ENCODE measurements at regions not wholly inside any gene's neighbourhood (a gene's known extent, or its start where the extent isn't known, plus 50 kb on each side); places are given as distances from the start of the nearest gene placed in this dataset.

DNA sequence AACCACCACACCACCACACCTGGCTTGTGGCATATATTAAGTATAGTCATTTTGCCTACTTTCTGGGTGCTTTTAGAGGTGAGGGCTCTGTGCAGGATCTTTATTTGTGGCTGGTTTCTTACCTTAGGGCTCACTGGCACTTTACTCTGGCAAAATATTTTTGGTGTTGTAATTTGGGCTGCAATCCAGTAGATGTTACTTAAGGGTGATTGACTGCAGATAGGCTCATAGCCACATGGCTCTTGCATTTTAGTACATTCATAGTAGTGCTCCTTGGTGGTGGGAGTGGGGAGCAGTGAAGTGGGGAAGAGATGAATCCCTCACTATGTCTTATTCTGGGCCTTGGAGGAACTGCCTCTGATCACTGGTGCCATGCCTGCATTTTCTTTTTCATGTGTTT, 376.1 kb upstream of the GRIN3A start:
- no peak for DNase-seq

DNA sequence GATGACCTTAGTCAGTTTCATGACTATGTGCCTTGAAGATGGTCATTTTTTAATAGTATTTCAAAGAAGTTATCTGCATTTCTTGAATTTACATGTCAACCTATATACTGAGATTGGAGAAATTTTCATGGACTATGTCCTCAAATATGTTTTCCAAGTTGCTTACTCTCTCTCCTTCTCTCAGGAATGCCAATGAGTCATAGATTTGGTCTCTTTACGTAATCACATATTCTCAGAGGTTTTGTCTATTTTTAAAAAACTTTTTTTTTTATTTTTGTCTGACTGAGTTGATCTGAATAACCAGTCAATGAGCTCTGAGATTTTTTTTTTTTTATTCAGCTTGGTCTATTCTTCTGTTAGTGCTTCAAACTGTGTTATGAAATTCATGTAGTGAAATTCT, 374.7 kb upstream of the GRIN3A start:
- DNase-seq, result no peak

DNA sequence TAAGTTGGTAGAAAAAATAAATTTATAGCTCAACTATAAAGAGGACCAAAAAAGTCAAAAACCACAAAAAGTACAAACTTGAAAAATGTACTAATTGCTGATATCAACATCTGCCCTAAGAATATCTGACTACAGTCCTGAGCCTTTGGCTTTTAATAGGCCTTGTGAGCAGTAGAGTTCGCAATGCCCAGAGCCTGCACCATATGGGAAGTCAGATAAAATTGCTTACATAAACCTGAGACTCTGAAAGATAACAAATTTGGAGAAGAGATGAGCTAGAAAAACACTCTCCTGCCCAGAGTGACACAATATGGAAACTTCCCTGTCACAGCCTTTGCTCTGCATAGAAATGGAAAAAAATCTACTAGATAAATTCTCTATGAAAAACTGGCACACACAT, 368.0 kb upstream of the GRIN3A start:
- DNase-seq, result no peak

DNA sequence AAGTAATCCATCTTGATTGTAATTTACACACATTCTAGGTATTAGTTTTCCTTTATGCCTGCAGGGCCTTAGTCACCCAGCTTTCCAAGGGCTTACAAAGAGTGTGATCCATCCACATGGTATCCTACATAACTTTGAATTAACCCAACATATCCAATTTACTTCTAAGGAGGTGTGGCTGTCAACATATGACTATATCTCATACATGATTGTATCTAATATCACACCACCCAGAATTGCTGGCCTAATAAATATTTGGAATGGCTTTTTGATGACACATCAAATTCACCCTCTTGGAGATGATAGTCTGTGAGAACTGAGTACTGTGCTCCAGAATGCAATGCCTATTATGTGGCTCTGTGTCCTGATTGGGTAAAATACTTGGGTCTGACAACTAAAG, 363.3 kb upstream of the GRIN3A start:
- no peak for DNase-seq

DNA sequence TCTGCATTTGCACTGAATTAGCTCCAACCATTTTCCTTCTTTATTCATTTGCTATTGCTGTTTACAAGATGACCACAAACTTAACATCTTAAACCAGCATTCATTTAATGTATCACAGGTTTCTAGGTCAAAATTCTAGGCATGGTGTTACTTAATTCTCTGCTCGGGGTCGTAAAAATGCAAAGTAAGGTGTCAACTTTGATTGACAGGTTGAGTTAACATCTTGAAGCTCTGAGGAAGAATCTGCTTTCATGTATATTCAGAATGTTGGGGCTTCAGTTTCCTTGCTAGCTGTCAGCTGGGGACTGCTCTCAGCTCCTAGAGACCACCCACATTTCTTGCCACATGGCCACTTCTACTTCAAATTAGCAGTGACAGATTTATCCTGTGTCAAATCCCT, 348.7 kb upstream of the GRIN3A start:
- no peak for DNase-seq

DNA sequence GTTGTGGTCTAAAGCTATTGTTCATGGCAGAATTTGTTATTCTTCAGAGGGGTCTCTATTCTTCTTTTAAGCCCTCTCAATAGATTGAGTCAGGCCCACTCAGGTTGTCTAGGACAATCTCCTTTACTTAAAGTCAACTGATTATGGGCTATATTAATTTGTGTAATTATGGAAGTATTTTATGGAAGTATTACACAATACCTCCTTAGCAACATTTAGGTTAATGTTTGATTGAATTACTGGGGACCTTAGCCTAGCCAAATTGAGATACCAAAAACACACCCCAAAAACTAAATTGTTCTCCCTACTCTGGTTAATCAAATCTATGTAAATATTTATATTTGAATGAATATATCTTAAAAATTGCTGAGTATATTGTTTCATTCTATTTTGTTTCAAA, 347.1 kb upstream of the GRIN3A start:
- DNase-seq, result no peak

DNA sequence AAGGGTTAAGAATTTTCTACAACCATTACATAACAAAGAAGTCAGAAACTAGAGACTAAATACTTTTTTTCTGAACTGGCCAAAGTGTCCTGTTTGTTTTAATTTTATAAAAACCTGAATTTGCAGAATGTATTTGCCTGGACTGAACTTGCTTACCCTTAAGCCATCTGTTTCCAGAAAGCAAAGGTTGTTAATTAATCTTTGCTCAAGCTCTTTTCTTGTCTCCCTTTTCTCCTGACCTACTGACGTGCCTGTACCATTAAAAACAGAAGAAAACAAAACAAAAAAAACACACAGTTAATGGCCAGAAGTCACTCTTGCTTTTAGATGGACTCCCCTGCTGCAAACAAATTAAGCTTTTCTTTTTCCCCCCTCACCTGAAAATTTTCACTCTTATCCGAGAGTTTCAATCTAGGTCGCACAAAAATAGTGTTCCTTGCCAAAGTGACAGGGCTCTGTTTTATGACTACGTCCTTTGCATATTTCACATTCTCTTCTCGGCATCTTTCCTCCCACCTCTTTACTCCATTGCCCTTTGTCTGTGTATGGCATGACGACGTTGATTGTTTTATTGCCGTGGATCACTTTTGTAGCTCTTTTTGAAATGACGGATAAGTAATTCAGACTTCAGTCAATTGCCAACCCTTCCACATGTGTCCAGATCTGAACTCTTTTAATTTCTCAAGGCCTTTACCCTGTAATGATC, 333.8 kb upstream of the GRIN3A start:
- DNase-seq, result no peak

DNA sequence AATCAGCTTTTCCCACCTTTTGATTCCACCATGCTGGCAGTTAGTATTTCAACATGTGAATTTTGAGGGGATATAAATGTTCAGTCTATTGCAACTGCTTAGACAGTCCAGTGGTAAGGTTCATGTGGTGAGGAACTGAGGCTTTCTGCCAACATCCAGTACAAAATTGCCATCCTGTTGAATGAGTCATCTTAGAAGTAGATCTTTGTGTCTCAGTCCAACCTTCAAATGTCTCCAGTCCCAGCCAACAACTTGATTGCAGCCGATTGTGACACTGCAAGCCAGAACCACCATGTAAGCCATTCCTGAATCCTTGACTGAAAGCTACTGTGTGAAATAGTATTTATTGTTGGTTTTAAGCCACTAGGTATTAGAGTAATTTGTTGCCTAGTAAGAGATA, 331.5 kb upstream of the GRIN3A start:
- no peak for DNase-seq

DNA sequence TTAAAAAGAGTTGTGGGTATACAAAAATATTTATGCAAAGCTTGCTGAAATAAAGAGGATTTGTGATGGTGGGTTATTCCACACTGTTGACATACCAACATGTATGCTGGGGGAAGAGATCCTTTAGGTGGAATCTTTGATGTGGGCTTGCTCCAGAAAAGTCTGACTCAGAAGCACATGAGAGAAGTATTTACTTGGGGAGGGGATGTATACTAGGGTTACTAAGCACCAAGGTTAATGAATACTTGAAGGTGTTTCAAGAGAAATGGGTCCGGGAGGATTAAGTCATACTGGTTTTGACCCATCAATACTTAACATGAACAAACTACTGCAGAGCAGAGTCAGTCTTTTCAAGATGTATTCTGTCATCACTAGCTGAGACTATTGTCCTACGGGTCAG, 316.4 kb upstream of the GRIN3A start:
- DNase-seq, result no peak

DNA sequence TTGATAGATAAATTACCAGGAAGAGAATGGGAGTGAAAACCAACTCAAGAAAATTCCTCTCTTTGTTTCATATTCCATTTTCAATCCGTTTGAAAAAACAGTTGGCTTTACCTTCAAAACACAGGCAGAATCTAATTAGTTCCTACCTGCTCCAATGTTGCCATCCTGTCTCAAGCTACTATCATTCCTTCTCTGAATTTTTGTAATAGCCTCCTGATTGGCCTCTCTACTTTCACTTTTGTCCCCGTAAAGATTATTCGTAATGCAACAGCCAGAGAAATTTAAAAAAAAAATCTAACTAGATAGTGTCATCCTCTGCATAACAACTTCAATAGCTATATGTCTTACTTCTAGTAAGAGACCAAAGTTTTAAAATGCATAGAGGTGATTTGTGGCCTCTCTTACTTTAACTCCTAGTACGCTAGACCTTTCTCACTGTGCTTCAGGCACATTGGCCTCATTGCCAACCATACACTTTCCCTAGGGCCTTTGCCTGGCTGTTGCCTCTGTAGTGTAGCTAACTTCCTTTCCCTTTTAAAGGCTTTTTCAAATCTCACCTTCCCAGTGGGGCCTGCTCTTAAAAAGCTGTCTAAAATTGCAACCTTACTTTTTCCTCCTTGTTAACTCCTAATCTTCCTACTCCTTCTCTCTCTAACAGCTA, 311.3 kb upstream of the GRIN3A start:
- no peak for DNase-seq

DNA sequence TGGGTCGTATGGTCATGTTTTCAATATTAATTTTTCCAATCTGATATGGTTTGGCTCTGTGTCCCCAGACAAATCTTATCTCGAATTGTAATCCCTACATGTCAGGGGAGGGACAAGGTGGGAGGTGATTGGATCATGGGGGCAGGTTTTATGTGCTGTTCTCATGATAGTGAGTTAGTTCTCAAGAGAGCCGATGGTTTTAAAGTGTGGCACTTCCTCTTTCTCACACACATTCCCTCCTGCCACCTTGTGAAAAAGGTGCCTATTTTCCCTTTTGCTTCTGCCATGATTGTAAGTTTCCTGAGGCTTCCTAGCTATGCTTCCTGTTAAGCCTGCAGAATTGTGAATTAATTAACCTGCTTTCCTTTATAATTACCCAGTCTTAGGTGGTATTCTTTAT, 309.1 kb upstream of the GRIN3A start:
- no peak for DNase-seq

DNA sequence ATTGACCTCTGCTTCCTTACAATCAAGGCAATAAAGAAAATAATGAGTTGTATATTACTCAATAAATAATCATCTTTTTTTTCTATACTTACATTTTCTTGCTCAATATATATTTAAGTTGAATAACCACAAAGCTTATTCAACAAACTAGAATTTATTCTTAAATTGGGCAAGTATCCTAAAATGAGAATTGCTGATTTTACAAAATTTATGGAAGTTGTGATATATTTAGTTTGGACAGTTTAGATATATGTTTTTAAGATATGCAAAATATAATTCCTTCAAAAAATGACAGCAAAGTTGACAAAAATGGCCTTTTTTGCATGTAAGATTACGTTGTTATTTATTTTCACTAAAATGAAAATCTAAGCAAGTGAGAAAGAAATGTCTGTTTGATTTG, 305.7 kb upstream of the GRIN3A start:
- no peak for DNase-seq

DNA sequence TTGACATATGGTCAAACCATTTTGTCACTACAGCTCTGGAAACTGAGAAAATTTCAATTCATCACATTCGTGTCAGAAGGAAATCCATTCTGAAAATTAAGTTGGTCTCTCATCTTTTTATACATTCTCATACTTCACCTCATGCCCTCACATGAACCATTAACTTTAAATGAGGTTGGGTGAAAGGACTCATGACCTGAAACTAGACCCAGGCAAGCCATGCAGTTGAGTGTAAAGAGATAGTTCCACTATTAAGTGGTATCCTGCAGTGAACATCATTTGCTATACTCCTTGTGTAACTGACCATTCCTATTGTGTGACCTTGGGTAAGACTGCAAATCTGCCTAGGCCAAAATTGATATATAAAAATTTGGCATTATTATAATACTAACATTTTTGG, 299.6 kb upstream of the GRIN3A start:
- DNase-seq, result no peak

DNA sequence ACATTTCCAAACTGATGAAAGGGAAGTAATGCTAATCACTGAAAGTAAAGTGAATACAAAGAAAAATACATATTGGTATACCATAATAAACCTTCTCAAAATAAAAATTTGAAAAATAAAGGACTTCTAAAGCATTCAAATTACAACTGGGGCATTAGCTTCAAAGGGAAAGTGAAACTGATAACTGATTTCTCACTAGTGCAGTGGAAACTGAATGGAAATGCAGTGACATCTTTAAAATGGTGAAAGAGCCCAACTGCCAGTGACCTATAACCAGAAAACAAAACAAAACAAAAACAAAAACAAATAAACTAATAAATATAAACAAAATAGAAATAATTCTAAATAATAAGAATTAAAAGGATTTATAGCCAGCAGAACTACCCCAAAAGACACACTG, 297.5 kb upstream of the GRIN3A start:
- DNase-seq, result no peak

DNA sequence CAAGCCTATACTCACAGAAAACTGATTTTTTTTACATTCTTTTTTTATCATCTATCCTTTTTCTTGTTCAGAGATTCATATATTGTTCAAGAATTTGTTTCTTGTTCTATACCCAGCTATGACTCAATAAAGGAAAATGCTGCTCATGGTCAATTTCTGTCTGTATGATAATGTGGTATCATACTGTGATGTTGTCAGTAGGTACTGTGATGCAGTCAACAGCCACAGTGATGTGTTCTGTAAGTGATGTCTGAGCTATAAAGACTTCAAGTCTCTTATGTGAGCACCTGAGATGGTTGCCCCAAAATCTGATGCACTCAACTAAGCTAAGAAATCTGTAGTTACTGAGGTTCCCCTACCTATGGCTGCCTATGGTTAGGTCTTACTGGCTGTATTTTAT, 294.2 kb upstream of the GRIN3A start:
- no peak for DNase-seq

DNA sequence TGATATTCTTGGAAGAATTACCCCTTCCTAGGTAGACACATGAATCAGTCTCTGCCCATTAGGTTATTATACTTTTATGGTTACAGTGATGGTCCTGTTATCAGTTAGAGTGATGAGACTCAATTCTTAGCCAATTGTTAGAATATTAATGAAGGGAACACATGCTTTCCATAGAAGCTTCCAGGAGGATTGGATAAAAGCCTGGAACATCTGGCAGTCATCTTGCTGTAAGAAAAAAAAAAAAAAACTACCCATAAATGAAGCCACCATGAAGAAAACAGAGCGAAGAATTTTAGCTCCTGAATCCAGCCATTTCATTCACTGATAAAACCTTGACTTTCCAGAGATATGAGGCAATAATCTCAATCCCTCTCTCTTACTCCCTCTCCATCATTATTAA, 262.5 kb upstream of the GRIN3A start:
- DNase-seq, result no peak

DNA sequence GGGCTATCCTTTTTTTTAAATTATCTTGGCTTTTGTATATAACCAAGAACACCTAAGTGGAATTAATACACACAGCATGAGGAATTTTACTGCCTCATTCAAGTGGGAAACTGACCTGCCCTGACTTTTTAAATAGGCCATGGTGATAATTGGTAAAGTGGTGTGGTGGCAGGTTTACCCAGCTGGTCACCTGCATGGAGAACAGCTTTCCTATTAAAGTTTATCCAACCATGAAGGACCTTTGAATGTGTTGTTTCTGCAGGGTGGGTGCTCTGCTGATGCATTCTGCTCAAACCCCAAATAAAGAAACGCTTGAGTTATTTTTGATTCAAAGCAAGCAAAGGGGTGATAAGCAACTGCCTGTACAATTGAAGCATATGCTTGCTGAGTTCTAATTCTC, 261.0 kb upstream of the GRIN3A start:
- DNase-seq, result no peak

DNA sequence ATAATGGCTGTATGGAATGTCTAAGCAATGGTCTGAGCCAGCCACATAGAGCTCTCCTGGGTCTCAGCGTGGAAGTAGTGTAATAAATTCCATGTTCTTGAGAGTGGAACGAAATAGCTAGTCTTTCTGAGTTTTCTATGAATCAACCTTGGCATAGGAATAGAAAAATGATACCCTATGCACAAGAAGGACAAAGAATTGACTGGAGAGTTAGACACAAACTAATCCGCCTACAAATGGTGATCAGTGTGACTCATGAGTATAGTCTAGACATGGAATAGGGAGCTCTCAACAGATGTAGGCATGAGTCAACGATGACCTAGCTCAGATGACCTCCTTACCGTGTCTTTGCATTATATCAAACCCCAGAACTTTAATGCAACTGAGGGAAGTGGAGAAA, 256.8 kb upstream of the GRIN3A start:
- no peak for DNase-seq

DNA sequence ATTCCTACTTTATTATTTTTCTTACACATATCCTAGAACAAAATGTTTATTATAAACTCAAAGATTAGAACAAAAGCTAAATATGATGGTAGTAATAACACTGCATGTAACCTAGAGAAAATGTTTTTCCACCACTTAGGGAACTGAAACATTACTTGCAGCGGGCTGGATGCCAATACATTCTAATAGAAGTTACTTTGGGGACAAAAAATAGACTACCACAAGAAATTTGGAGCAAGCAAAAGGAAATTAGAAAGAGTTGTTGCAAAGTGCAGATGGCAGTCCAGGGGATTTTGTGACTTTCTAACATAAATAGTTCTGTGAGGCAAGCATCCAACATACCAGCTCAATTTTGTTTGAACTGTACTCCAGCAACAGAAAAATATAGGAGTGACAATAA, 255.3 kb upstream of the GRIN3A start:
- DNase-seq, result no peak

DNA sequence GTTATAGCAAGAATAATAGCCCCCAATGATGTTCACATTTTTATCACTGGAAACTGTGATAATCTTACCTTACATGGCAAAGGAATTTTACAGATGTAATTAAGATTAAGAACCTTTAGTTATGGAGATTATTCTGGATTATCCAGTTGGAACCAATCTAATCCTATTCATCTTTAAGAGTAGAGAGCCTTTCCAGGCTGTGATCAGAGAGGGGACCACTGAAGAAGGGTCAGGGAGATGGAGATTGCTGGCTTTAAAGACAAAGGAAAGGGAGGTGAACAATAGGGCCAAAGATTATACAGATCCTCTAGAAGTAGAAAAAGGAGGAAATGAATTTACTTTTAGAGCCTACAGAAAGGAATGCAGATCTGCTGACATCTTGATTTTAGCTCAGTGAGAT, 253.5 kb upstream of the GRIN3A start:
- DNase-seq, result no peak

DNA sequence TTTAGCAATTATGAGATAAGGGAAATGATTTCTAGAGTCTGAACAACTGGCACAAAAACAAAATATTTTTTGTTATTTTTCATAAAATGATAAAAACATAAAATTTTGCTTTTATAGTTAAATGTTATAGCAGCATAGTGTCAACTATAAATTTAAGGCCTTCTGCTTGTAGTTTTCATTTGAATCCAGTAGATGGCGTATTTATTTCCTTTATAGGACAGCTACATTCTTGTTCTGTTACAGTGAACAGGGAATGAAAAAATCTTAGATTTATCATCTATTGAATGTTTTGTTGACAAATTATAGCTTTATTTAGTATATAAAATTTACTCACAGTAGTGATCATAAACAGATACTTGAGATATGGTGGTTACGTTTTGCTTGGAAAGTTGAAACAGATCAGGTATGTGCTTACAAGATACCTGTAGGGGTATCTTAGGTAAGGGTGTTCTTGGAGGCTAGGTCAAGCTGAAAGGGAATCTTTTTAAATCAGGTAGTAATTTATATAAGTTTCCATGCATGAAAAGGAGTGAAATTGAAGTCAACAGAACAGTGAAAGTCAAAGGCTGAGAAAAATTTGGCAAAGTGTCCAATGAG, 239.3 kb upstream of the GRIN3A start:
- peak; percentile 25 for DNase-seq

DNA sequence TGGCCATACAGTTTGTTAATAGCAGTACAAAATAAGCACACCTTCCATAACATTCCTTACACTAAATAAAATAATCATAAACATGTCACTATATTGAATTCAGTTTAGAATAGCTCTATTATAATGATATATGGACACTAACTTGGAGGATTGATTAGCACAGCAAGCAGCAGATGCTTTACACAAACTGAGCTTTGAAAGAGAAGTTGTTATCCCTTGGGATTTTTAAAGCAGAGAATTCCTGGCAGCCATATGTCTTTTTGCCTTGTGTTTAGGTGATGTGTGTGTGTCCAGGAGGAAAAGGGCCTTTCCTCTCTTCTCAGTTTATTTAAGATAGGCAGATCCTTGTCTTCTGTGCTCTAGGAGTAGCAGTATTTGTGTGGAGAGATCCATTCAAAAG, 232.2 kb upstream of the GRIN3A start:
- DNase-seq, result no peak

DNA sequence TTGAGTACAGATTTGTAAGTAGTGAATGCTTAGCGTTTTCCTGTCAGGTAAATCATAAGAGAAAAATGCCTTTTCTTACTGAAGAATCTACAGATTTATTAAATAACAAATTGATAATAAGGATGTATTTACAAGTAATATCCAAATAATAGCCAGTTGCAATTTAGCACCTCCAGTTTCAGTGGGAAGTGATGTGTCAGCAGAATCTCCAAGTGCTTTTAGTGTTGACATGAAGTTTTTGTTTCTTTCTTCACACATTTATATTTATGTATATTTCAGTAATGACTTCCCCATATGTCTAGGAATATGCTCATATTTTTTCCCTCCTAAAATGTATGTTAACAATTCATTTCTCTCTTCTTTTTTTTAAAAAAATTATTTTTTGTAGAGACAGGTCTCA, 229.9 kb upstream of the GRIN3A start:
- no peak for DNase-seq

DNA sequence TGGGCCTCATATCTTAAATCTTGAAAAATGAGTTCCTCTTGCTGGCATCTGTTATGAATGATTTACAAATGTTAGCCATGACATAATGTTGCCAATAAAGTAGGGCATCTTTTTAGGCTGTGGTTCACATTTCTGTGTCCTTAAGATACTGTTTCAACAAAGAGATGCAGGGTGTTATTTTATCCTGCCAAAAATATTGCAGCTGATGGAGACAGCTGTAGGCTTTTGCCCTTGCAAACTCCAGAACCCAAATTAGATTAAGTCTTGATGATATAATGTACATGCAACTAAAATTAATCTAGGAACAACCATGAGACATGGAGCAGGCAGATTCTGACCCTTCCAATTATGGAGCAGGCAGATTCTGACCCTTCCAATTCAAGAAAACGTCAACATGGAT, 228.2 kb upstream of the GRIN3A start:
- DNase-seq, result no peak

DNA sequence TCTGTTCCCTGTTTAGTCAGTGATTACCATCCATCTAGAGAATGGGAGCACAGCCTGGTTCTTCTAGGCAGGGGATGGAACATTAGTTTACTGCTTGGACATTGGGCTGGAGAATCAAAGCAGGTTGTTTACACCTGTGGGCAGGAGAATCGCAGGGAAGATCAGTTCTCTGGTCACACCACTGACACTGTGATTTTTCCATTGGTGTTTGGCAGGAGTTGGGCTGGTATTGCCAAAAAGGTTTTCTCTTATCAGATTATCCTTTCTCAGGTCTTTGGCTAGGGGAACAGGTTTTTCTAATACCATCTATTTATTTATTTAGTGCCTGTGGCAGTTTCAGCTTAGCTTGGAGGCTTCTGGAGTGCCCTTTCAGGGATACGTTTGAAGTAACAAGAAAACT, 219.3 kb upstream of the GRIN3A start:
- no peak for DNase-seq
